ENCODE measurements at regions not wholly inside any gene's neighbourhood (a gene's known extent, or its start where the extent isn't known, plus 50 kb on each side); places are given as distances from the start of the nearest gene placed in this dataset.

DNA sequence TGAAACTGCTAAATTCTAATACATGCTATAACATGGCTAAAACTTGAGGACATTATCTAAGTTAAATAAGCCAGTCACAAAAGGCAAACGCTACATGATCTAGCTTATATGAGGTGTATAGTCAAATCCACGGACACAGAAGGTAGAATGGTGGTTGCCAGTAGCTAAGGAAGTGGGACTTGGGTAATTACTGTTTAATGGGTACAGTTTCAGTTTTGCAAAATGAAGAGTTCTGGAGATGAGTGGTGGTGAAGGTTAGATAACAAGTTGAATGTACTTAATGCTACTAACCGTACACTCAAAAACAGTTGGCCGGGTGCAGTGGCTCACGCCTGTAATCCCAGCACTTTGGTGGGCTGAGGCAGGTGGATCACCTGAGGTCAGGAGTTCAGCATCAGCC lies 644.5 kb upstream of the DIPK2B start:
- no peak overlapping the region for H2AFZ ChIP-seq (ENCODE audit: insufficient read depth, low read depth, low read length, poor library complexity, severe bottlenecking)
- H3K9me3 Mint-ChIP-seq = peaks cover 0 to 4% (median 0%) of the 10 kb centered on the region in 7 donors
- no peaks in the 10 kb centered on the region for H3K36me3 Mint-ChIP-seq
- no peak overlapping the region for H3K4me3 ChIP-seq (replicated peaks in 1 of 3; ENCODE audit: low read depth in 2 of 3, low read length in 3 of 3)
- no peak overlapping the region for H3K4me3 Mint-ChIP-seq
- no peak overlapping the region for H3K4me2 ChIP-seq (replicated peaks; ENCODE audit: extremely low read depth, low read length, poor library complexity, severe bottlenecking)
- intact Hi-C loops (cut with micrococcal nuclease) = no loop called here
- no peaks in the 10 kb centered on the region for H3K36me3 ChIP-seq (replicated peaks in 1 of 2; ENCODE audit: control insufficient read depth in 1 of 2, insufficient read depth in 2 of 2, low read length in 2 of 2)
- H3K4me1 ChIP-seq (ENCODE audit: control insufficient read depth in 1 of 2, insufficient read depth in 2 of 2, low read length in 2 of 2) = peaks cover 8% of the 10 kb centered on the region in 2 donors
- H3K79me2 ChIP-seq (ENCODE audit: insufficient read depth, low read length) = no peaks in the 10 kb centered on the region
- H4K20me1 ChIP-seq (ENCODE audit: insufficient read depth, low read length) = no peaks in the 10 kb centered on the region
- H3K27me3 Mint-ChIP-seq (ENCODE audit: low read depth in 3 of 3) = peaks cover 6 to 34% (median 11%) of the 10 kb centered on the region in 3 donors
- H3K27ac Mint-ChIP-seq = no peak overlapping the region
- TF ChIP-seq, protein P1, sequence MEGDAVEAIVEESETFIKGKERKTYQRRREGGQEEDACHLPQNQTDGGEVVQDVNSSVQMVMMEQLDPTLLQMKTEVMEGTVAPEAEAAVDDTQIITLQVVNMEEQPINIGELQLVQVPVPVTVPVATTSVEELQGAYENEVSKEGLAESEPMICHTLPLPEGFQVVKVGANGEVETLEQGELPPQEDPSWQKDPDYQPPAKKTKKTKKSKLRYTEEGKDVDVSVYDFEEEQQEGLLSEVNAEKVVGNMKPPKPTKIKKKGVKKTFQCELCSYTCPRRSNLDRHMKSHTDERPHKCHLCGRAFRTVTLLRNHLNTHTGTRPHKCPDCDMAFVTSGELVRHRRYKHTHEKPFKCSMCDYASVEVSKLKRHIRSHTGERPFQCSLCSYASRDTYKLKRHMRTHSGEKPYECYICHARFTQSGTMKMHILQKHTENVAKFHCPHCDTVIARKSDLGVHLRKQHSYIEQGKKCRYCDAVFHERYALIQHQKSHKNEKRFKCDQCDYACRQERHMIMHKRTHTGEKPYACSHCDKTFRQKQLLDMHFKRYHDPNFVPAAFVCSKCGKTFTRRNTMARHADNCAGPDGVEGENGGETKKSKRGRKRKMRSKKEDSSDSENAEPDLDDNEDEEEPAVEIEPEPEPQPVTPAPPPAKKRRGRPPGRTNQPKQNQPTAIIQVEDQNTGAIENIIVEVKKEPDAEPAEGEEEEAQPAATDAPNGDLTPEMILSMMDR (IDR thresholded peaks at IDR 0.05) = no peak
- no peaks in the 10 kb centered on the region for H3K9me3 ChIP-seq (replicated peaks in 1 of 2; ENCODE audit: control insufficient read depth in 1 of 2, insufficient read depth in 1 of 2, low read length in 2 of 2)
- DNase-seq = no peak
- 100% methylated on average over 1 of the region's 5 CpGs for WGBS (ENCODE audit: insufficient coverage)
- H3K4me1 Mint-ChIP-seq = peaks cover 19% of the 10 kb centered on the region
- H3K27me3 ChIP-seq (ENCODE audit: control insufficient read depth in 2 of 2, insufficient read depth in 2 of 2, low read length in 2 of 2) = peaks cover 8 to 28% of the 10 kb centered on the region in 2 donors
- H3K9ac ChIP-seq (ENCODE audit: insufficient read depth, low read length, poor library complexity, severe bottlenecking) = no peak overlapping the region
- no peak overlapping the region for H3K27ac ChIP-seq (ENCODE audit: low read depth in 1 of 2, low read length in 2 of 2)

DNA sequence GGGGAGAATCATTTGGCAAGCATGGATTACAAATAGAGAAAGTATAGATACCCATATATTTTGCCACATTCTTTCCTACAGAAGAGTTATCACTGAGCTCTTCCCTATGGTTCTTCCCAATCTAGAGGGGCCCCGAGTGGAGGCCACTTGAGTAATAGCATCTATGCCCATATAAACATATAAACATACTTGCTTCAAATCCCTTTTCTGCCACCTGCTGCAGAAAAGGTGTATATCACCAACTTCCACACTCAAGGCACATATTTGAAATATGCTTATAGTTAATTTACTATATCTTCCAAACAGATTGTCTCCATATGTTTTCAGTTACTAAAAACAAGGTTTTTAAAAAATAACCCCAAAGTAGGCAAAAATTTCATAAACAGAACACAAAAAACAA lies 642.8 kb upstream of the DIPK2B start:
- WGBS (ENCODE audit: insufficient coverage) = no CpG with 5 or more reads among the region's 1 CpG

More for the DNA sequence above, 642.8 kb upstream of the DIPK2B start:
- H3K27ac ChIP-seq (ENCODE audit: low read depth in 1 of 2, low read length in 2 of 2) = no peak overlapping the region
- H3K4me1 ChIP-seq (ENCODE audit: control insufficient read depth in 1 of 2, insufficient read depth in 2 of 2, low read length in 2 of 2) = no peaks in the 10 kb centered on the region
- H3K4me1 Mint-ChIP-seq = peaks cover 8% of the 10 kb centered on the region
- H3K4me3 Mint-ChIP-seq = no peak overlapping the region
- H3K9ac ChIP-seq (ENCODE audit: insufficient read depth, low read length, poor library complexity, severe bottlenecking) = no peak overlapping the region
- no peak overlapping the region for H3K4me3 ChIP-seq (replicated peaks in 1 of 3; ENCODE audit: low read depth in 2 of 3, low read length in 3 of 3)
- no peak overlapping the region for H2AFZ ChIP-seq (ENCODE audit: insufficient read depth, low read depth, low read length, poor library complexity, severe bottlenecking)
- no peak overlapping the region for H3K4me2 ChIP-seq (replicated peaks; ENCODE audit: extremely low read depth, low read length, poor library complexity, severe bottlenecking)
- peaks cover 0 to 31% (median 1%) of the 10 kb centered on the region in 3 donors for H3K27me3 Mint-ChIP-seq (ENCODE audit: low read depth in 3 of 3)
- peak in 2 of 3 donors; percentile 8 to 10 for DNase-seq
- H3K9me3 ChIP-seq (replicated peaks in 1 of 2; ENCODE audit: control insufficient read depth in 1 of 2, insufficient read depth in 1 of 2, low read length in 2 of 2) = no peaks in the 10 kb centered on the region
- H3K9me3 Mint-ChIP-seq = no peaks in the 10 kb centered on the region
- intact Hi-C loops (cut with micrococcal nuclease) = no loop called here
- H4K20me1 ChIP-seq (ENCODE audit: insufficient read depth, low read length) = no peaks in the 10 kb centered on the region
- H3K27me3 ChIP-seq (ENCODE audit: control insufficient read depth in 2 of 2, insufficient read depth in 2 of 2, low read length in 2 of 2) = peaks cover 0 to 20% of the 10 kb centered on the region in 2 donors
- H3K79me2 ChIP-seq (ENCODE audit: insufficient read depth, low read length) = no peaks in the 10 kb centered on the region
- H3K27ac Mint-ChIP-seq = peak overlapping the region in 1 of 7 donors; percentile 63
- TF ChIP-seq, protein P1 (IDR thresholded peaks at IDR 0.05) = no peak
- H3K36me3 Mint-ChIP-seq = no peaks in the 10 kb centered on the region
- H3K36me3 ChIP-seq (replicated peaks in 1 of 2; ENCODE audit: control insufficient read depth in 1 of 2, insufficient read depth in 2 of 2, low read length in 2 of 2) = no peaks in the 10 kb centered on the region
